GM23338 (cell line): ENCODE measurements at regions not wholly inside any gene's neighbourhood (a gene's known extent, or its start where the extent isn't known, plus 50 kb on each side); places are given as distances from the start of the nearest gene placed in this dataset.
"Not testable (repeated sequence)": the region's sequence is repeated elsewhere in the genome, so short reads cannot be mapped to it uniquely, and the experiment has no call there.

Source experiments
- ATAC-seq: fragments of 200-7000 bp; cut with Tn5 transposase; 3 replicates; pipeline ENCODE4 v1.9.1; 2020
- DNase-seq: peaks from one replicate; pipeline ENCODE4 v3.0.0-alpha.2; 2015; ENCODE audit warnings: low spot score
- H2AFZ ChIP-seq: fragments of 200-600 bp; sonication (generic); 2 replicates; pipeline ENCODE4 v1.8.0; 2016; ENCODE audit warnings: antibody characterized with exemption, mild to moderate bottlenecking, moderate library complexity
- H3F3A ChIP-seq: fragments of 200-600 bp; sonication (generic); replicated peaks from 2 replicates; pipeline ENCODE4 v1.8.0; 2017; ENCODE audit warnings: antibody characterized with exemption, mixed run types, low read depth
- H3K27ac ChIP-seq: fragments of 200-600 bp; sonication (generic); 2 replicates; pipeline ENCODE4 v1.6.1; 2016; ENCODE audit warnings: low read depth
- H3K27me3 ChIP-seq: fragments of 200-600 bp; sonication (generic); 2 replicates; pipeline ENCODE4 v1.8.0; 2016; ENCODE audit warnings: mild to moderate bottlenecking, mixed run types, moderate library complexity; ENCODE audit not compliant: insufficient read depth
- H3K36me3 ChIP-seq: fragments of 200-600 bp; sonication (generic); 2 replicates; pipeline ENCODE4 v1.8.0; 2016; ENCODE audit warnings: mild to moderate bottlenecking; ENCODE audit not compliant: insufficient read depth
- H3K4me1 ChIP-seq: fragments of 200-600 bp; sonication (generic); 2 replicates; pipeline ENCODE4 v1.8.0; 2016; ENCODE audit warnings: mild to moderate bottlenecking, moderate library complexity; ENCODE audit not compliant: insufficient read depth
- H3K4me2 ChIP-seq: fragments of 200-600 bp; sonication (generic); 2 replicates; pipeline ENCODE4 v1.7.1; 2017; ENCODE audit warnings: mixed run types
- H3K4me3 ChIP-seq: fragments of 200-600 bp; sonication (generic); 2 replicates; pipeline ENCODE4 v1.6.1; 2016; ENCODE audit warnings: mixed run types
- H3K79me2 ChIP-seq: fragments of 200-600 bp; sonication (generic); replicated peaks from 2 replicates; pipeline ENCODE4 v1.8.0; 2017; ENCODE audit warnings: mild to moderate bottlenecking; ENCODE audit not compliant: insufficient read depth
- H3K9me2 ChIP-seq: fragments of 200-600 bp; sonication (generic); 2 replicates; pipeline ENCODE4 v1.8.0; 2017; ENCODE audit not compliant: insufficient read depth
- H4K20me1 ChIP-seq: fragments of 200-600 bp; sonication (generic); replicated peaks from 2 replicates; pipeline ENCODE4 v1.8.0; 2017; ENCODE audit warnings: mild to moderate bottlenecking; ENCODE audit not compliant: insufficient read depth
- H3K27ac Mint-ChIP-seq: 2 replicates; pipeline ENCODE4 v1.8.0; 2020; ENCODE audit warnings: inconsistent platforms, mild to moderate bottlenecking, moderate library complexity, mixed read lengths
- H3K27me3 Mint-ChIP-seq: 3 replicates; pipeline ENCODE4 v1.8.0; 2022; ENCODE audit warnings: low read depth, mild to moderate bottlenecking, moderate library complexity, mixed read lengths, inconsistent platforms; ENCODE audit not compliant: insufficient read depth, poor library complexity
- H3K36me3 Mint-ChIP-seq: 3 replicates; pipeline ENCODE4 v1.8.0; 2021; ENCODE audit warnings: low read depth, mild to moderate bottlenecking, inconsistent platforms, moderate library complexity, mixed read lengths
- H3K4me1 Mint-ChIP-seq: 3 replicates; pipeline ENCODE4 v1.8.0; 2020; ENCODE audit warnings: mild to moderate bottlenecking, inconsistent platforms, mixed read lengths
- H3K4me3 Mint-ChIP-seq: 3 replicates; pipeline ENCODE4 v1.8.0; 2021; ENCODE audit warnings: moderate library complexity, mild to moderate bottlenecking, inconsistent platforms, mixed read lengths
- H3K9me3 Mint-ChIP-seq: 3 replicates; pipeline ENCODE4 v1.8.0; 2020; ENCODE audit warnings: moderate library complexity, mild to moderate bottlenecking, inconsistent platforms, mixed read lengths
- CREB1 ChIP-seq: fragments of 250-450 bp; sonication (Bioruptor Pico); IDR thresholded peaks from 2 replicates; pipeline ENCODE4 v1.5.0; 2020; ENCODE audit warnings: low read depth, mild to moderate bottlenecking, moderate library complexity
- EZH2 ChIP-seq: fragments of 200-600 bp; sonication (generic); IDR thresholded peaks from one replicate; pipeline ENCODE4 v1.8.0; 2017; ENCODE audit warnings: antibody characterized with exemption, mild to moderate bottlenecking, low read depth; ENCODE audit not compliant: unreplicated experiment
- EZH2phosphoT487 ChIP-seq: fragments of 200-600 bp; sonication (generic); IDR thresholded peaks from one replicate; pipeline ENCODE4 v1.8.1; 2018; ENCODE audit warnings: antibody characterized with exemption; ENCODE audit not compliant: unreplicated experiment
- JUNB ChIP-seq: IDR thresholded peaks from one replicate; pipeline ENCODE4 v1.6.1; 2016; ENCODE audit warnings: antibody characterized with exemption; ENCODE audit not compliant: unreplicated experiment
- NANOG ChIP-seq: IDR thresholded peaks from 2 replicates; pipeline ENCODE4 v1.6.1; 2016; ENCODE audit warnings: antibody characterized with exemption, borderline replicate concordance
- POLR2AphosphoS5 ChIP-seq: IDR thresholded peaks from 2 replicates; pipeline ENCODE4 v1.6.1; 2016; ENCODE audit warnings: antibody characterized with exemption, low read depth
- STAT1 ChIP-seq: IDR thresholded peaks from one replicate; pipeline ENCODE4 v1.6.1; 2016; ENCODE audit warnings: antibody characterized with exemption; ENCODE audit not compliant: unreplicated experiment
- ZNF331 ChIP-seq: fragments of 250-450 bp; sonication (Bioruptor Pico); IDR thresholded peaks from 2 replicates; pipeline ENCODE4 v1.5.0; 2020; ENCODE audit warnings: low read depth, mild to moderate bottlenecking, moderate library complexity
- TF ChIP-seq, protein P1 (sequence below): IDR thresholded peaks from 2 replicates; pipeline ENCODE4 v1.6.1; 2016; ENCODE audit warnings: antibody characterized with exemption
- TF ChIP-seq, protein P2 (sequence below), 2 experiments: fragments of 200-600 bp in 1 of 2; sonication (generic) in 1 of 2; conservative IDR thresholded peaks; 2 replicates each; pipeline versions ENCODE4 v1.5.1 to v1.6.1; 2016 to 2017; ENCODE audit warnings: antibody characterized with exemption in 2 of 2, low read depth in 2 of 2, mild to moderate bottlenecking in 2 of 2, moderate library complexity in 1 of 2
- TF ChIP-seq, protein P3 (sequence below): IDR thresholded peaks from one replicate; pipeline ENCODE4 v1.6.1; 2018; ENCODE audit warnings: antibody characterized with exemption; ENCODE audit not compliant: unreplicated experiment

DNA sequence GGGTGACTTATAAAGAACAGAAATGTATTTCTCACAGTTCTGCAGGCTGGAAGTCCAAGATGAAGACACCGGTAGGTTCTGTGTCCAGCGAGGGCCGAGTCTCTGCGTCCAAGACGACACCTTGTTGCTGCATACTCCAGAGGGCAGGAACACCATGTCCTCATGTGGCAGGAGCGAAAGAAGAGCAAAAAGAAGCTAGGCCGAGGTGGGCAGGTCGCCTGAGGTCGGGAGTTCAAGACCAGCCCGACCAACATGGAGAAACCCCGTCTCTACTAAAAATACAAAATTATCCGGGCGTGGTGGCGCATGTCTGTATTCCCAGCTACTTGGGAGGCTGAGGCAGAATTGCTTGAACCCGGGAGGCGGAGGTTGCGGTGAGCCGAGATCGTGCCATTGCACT, 483.6 kb downstream of the EIPR1 start:
- not testable (repeated sequence) for H3K4me1 ChIP-seq, H2AFZ ChIP-seq, H3K27ac ChIP-seq, DNase-seq, H3K9me2 ChIP-seq, H3K27me3 ChIP-seq, ATAC-seq, H3K36me3 ChIP-seq, H3K9me3 Mint-ChIP-seq, H3K79me2 ChIP-seq, H3K4me2 ChIP-seq, H3F3A ChIP-seq, H3K27me3 Mint-ChIP-seq, H3K4me3 Mint-ChIP-seq, H3K4me3 ChIP-seq, H3K27ac Mint-ChIP-seq, H3K4me1 Mint-ChIP-seq, H4K20me1 ChIP-seq, H3K36me3 Mint-ChIP-seq

DNA sequence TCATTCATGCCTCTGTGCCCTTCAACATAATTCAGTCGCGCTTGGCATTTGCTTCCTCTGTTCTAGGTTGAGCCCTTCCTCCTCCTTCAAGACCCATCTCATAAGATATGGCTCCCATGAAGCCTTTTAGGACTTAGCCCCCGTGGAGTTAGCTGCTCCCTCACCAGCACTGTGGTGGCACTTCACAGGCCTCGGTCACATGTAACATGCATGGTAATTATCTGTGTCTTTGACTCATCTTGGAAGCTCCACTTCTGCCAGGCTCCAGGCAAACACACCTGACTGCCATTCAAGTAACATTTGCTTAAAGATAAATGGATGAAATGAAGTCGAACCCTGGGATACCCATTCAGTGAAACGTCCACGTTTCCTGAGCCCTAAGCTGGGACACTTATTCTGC, 484.7 kb downstream of the EIPR1 start:
- Histone ChIP-seq H3K27ac (no peak overlapping the region), H3K9me2 (no peaks in the 10 kb centered on the region), H4K20me1 (no peaks in the 10 kb centered on the region), H3K27me3 (no peaks in the 10 kb centered on the region), H3K4me3 (no peak overlapping the region), H3K4me1 (no peaks in the 10 kb centered on the region), H3K4me2 (no peak overlapping the region), H3K79me2 (no peaks in the 10 kb centered on the region), H2AFZ (no peak overlapping the region), H3K36me3 (no peaks in the 10 kb centered on the region), H3F3A (no peaks in the 10 kb centered on the region)
- DNase-seq (no peak), ATAC-seq (no peak)
- Mint-ChIP-seq H3K27me3 (peaks cover 2% of the 10 kb centered on the region), H3K4me3 (no peak overlapping the region), H3K36me3 (peaks cover 3% of the 10 kb centered on the region; the same call in 1 of the 3 replicates), H3K27ac (no peak overlapping the region), H3K9me3 (no peaks in the 10 kb centered on the region), H3K4me1 (no peaks in the 10 kb centered on the region)
- TF ChIP-seq NANOG (no peak), JUNB (no peak), POLR2AphosphoS5 (no peak), ZNF331 (CRISPR knock-in tag) (no peak), EZH2 (no peak), STAT1 (no peak), EZH2phosphoT487 (no peak), CREB1 (CRISPR knock-in tag) (no peak)
- TF ChIP-seq, protein P1, sequence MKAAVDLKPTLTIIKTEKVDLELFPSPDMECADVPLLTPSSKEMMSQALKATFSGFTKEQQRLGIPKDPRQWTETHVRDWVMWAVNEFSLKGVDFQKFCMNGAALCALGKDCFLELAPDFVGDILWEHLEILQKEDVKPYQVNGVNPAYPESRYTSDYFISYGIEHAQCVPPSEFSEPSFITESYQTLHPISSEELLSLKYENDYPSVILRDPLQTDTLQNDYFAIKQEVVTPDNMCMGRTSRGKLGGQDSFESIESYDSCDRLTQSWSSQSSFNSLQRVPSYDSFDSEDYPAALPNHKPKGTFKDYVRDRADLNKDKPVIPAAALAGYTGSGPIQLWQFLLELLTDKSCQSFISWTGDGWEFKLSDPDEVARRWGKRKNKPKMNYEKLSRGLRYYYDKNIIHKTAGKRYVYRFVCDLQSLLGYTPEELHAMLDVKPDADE = no peak
- TF ChIP-seq, protein P2, sequence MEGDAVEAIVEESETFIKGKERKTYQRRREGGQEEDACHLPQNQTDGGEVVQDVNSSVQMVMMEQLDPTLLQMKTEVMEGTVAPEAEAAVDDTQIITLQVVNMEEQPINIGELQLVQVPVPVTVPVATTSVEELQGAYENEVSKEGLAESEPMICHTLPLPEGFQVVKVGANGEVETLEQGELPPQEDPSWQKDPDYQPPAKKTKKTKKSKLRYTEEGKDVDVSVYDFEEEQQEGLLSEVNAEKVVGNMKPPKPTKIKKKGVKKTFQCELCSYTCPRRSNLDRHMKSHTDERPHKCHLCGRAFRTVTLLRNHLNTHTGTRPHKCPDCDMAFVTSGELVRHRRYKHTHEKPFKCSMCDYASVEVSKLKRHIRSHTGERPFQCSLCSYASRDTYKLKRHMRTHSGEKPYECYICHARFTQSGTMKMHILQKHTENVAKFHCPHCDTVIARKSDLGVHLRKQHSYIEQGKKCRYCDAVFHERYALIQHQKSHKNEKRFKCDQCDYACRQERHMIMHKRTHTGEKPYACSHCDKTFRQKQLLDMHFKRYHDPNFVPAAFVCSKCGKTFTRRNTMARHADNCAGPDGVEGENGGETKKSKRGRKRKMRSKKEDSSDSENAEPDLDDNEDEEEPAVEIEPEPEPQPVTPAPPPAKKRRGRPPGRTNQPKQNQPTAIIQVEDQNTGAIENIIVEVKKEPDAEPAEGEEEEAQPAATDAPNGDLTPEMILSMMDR (conservative IDR thresholded peaks at IDR 0.05; ENCODE audit: low read depth in 2 of 2) = no peak
- TF ChIP-seq, protein P3, sequence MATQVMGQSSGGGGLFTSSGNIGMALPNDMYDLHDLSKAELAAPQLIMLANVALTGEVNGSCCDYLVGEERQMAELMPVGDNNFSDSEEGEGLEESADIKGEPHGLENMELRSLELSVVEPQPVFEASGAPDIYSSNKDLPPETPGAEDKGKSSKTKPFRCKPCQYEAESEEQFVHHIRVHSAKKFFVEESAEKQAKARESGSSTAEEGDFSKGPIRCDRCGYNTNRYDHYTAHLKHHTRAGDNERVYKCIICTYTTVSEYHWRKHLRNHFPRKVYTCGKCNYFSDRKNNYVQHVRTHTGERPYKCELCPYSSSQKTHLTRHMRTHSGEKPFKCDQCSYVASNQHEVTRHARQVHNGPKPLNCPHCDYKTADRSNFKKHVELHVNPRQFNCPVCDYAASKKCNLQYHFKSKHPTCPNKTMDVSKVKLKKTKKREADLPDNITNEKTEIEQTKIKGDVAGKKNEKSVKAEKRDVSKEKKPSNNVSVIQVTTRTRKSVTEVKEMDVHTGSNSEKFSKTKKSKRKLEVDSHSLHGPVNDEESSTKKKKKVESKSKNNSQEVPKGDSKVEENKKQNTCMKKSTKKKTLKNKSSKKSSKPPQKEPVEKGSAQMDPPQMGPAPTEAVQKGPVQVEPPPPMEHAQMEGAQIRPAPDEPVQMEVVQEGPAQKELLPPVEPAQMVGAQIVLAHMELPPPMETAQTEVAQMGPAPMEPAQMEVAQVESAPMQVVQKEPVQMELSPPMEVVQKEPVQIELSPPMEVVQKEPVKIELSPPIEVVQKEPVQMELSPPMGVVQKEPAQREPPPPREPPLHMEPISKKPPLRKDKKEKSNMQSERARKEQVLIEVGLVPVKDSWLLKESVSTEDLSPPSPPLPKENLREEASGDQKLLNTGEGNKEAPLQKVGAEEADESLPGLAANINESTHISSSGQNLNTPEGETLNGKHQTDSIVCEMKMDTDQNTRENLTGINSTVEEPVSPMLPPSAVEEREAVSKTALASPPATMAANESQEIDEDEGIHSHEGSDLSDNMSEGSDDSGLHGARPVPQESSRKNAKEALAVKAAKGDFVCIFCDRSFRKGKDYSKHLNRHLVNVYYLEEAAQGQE = no peak
